GM19240 (cell line): ENCODE measurements at regions not wholly inside any gene's neighbourhood (a gene's known extent, or its start where the extent isn't known, plus 50 kb on each side); places are given as distances from the start of the nearest gene placed in this dataset.

Experiments used
- DNase-seq: peaks from one replicate; pipeline ENCODE4 v3.0.0; 2011; ENCODE audit warnings: low spot score; ENCODE audit not compliant: insufficient read length

GRCh38 chr7:36006636-36007229 is 146.3 kb upstream of the EEPD1 start:
- no peak for DNase-seq

DNA sequence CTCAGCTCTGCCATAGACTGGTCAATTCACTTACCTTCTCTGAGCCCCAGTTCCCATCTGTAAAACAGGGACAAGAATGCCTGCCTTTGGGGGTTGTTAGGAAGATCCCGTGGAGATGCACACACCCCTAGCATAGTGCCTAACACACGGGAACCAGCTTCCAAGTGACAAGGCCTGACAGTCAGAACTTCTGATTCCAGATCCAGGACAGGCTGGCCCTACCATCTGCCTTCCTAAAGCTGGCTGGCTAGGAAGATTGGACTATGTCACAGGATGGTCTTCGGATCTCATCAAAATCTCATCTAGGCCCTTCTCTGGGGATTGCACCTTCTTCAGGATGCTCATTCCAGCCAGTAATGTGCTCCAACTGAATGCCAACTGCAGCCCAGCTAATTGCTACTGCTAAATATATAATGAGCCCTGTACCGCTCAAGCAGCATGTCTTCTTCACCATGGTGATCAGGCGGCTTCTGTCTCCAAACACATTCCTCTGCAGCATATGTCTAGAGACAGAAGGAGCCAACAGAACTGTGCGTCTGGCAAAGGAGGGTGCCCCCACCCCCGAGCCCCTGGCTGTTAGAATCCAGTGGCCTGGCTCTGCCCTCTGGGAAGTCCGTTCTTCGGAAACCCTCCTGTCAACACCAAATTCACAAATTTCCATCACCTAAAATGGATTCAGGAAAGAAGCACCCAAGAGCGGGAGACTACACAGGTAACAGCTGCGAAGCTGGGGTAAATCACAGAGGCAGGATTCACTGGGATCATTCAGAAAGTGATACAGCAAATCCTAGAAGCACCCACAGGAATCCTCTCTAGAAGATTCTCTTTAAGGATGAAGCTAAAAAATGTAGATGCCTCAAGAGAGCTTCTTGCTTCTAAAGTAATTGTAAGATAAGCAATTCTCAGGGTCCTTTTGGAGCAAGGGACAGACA is 142.1 kb upstream of the EEPD1 start:
- no peak for DNase-seq

DNA sequence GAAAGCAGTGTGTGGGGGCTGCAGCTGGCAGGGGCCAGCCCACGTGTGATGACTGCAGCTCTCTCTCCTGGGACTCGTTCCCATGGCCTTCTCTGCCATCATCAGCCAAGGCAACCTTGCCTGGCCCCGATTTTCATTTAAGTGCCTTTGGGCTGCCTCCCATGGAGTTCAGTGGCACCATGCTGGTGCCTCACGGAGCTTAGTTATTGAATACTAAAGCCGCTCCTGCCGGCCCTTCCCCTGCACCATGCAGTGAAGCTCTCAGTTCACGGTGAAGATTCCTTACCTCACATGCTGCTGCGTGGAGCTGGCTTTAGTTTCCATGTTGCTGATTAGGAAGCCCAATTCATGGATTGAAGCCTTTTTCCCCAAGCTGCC is 141.5 kb upstream of the EEPD1 start:
- DNase-seq, result no peak

DNA sequence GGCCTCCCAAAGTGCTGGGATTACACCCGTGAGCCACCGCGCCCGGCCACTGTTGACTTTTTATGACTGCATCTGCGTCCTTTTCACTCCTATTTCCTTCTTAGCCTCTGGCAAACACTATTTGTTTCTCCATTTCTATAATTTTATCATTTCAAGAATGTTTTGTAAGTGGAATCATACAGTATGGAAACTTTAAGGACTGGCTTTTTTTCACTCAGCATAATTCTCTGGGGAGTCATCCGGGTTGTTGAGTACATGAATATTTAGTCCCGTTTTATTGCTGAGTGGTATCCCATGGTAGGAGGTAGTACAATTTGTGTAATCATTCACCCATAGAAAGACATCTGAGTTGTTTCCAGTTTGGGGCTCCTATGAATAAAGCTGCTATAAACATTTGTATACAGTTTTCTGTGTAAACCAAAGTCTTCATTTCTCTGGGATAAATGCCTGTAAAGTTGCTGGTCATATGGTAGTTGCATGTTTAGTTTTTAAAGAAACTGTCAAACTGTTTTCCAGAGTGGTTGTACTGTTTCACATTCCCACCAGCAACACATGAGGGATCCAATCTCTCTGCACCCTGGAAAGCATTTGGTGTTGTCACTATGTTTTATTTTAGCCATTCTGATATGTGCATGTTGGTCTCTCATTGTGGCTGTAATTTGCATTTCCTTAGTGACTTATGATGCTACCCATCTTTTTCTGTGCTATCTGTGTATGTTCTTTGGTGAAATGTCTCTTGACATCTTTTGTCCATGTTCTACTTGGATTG is 139.6 kb upstream of the EEPD1 start:
- no peak for DNase-seq

GRCh38 chr7:36014961-36015360 is 138.1 kb upstream of the EEPD1 start:
- DNase-seq, result no peak

DNA sequence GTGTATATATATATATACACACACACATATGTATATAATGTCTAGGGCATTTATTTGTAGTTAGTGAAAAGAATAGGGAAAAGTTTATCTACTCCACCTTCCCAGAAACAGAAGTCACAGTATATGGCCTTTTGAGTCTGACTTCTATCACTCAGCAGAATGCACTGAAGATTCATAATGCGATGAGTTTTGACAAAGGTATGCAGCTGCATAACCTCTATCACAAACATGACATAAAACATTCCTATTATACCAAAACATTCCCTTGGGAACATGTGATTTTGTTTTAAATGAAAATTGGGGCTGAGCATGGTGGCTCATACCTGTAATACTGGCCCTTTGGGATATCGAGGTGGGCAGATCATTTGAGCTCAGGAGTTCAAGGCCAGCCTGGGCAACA is 137.3 kb upstream of the EEPD1 start:
- DNase-seq, result no peak

DNA sequence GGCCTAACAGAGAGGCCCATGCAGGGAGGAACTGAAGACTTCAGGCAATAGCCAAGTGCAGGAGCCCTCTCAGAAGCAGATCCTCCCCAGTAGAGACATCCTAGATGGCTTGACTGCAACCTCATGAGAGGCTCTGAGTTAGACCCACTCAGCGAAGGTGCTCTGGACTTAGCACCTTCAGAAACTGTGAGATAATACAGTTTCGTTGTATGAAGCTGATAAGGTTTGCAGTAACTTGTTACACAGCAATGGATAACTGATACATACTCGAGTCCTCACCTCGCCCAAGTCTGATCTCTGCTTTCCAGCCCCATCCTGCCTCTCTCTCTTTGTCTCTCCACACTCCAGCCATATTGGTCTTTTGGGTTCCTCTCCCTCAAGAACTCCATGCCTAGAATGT is 136.4 kb upstream of the EEPD1 start:
- no peak for DNase-seq

DNA sequence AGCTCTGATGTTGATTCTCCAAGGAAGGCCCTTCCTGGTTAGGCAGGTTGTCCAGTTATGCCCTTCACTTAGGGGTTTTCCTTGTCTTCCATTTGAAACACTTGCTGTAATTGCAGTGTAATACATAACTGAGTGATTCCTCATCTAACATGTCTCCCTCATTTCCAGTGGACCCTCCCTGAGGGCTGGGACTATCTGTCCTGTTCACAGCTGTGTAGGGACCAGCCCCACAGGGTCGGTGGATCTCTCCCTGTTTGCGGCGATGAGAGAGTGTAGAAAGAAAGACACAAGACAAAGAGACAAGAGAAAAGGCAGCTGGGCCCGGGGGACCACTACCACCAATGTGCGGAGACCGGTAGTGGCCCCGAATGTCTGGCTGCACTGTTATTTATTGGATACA is 135.9 kb upstream of the EEPD1 start:
- no peak for DNase-seq

- no peak for DNase-seq
These were observed 134.1 kb upstream of the EEPD1 start for GRCh38 chr7:36018816-36019484.

DNA sequence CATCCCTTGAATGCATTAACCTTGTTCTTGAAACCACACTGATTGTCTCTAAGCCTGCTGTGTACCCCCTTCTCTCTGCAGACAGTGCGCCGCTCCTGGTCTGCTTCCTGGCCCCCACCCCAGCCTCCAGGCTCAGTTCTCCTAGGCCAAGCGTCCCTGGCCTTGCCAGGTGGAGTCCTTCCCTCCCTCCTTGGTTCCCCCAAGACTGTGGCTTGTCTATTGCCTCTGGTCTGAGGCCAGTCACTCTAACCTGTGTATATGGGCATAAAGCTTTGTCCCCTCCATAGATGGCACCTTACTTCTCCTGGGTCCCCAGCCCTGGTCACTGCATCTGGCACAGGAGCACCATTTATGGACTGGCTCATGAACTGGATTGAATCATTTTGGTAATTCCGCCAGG is 133.5 kb upstream of the EEPD1 start:
- DNase-seq, result no peak

DNA sequence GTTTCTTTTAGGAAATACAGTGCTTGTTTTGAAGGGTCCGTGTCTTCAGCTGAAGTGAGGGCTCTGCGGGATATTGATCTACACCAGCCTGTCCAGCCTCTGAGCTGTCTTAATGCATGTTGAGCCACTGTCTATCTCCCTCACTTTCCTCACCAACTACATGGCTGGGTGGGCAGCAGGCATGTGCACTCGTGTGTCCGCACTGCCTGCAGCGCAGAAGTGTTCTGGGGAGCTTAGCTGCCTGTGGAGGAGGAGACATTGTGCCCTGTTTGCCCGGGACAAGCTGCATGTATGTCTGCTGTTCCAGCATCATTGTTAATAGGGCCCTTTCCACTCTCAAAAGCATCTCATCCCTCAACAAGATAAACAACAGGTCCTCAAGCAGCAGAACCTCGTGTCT is 133.1 kb upstream of the EEPD1 start:
- DNase-seq, result no peak

DNA sequence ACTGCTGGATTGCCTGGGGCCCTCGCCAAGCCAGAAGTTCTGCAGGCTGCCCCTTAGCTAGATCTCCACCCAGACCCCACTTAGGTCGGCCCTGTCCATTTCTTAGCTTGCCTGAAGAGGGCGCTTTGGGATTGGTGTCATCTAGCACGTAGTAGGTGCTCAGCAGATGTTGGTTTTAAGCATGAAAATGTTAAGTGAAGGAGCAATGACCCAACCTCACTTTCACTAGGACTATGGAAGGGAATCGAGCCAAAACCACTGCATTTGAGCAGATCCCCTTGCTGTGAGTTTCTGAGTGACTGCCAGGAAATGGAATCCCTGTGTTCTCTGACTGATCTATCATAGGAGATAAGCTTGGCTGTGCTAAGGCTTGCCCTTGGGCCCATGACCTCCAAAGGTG is 131.7 kb upstream of the EEPD1 start:
- no peak for DNase-seq

DNA sequence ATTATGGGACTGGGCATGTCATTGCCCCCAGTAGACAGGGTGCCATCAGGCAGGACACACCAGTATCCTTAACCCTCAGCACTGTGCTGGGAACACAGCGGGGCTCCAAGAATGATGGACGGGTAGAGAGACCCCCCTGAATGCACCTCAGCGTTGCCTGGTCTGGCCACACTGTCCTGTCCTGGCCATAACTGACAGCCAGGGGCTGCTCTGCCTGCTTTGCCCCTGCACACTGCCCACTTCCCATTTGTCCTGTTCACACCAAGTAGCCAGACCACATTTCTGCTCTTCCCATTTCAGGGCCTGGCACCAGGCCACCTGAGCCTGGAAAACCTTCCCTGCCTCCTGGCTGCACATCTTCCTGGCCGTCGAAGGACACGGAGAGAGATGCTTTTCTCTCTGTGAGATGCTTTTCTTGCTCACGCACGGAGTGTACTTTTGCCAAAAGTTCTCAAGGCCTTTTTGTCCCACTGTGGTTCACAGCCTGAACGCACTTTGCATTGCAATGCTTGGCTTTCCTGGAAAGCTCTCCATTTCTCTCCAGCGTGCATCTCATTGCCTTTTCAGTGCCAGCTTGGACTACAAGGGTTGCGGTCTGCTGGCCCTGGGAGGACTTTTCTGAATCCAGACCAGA is 131.0 kb upstream of the EEPD1 start:
- DNase-seq, result no peak

DNA sequence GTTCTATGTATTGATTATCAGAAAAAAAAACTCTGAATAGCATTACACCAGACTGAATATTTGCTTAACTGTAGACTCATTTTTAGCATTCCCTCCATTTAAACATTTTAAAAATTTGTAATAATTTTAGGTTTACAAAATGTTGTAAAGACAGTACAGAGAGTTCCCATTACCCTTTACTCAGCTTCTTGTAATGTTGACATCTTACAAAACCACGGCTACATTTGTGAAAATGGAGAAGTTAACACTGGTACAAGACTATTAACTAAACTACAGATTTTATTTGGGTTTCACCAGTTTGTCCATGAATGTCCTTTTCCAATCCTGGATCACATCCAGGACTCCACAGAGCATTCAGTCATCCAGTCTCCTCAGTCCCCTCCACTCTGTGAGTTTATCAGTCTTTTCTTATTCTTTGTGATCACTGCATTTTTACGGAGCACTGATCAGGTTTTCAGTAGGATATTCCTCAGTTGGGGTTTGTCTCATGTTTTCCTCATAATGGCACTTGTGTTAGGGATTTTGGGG is 130.0 kb upstream of the EEPD1 start:
- DNase-seq, result no peak

GRCh38 chr7:36025190-36025589 is 127.9 kb upstream of the EEPD1 start:
- no peak for DNase-seq

DNA sequence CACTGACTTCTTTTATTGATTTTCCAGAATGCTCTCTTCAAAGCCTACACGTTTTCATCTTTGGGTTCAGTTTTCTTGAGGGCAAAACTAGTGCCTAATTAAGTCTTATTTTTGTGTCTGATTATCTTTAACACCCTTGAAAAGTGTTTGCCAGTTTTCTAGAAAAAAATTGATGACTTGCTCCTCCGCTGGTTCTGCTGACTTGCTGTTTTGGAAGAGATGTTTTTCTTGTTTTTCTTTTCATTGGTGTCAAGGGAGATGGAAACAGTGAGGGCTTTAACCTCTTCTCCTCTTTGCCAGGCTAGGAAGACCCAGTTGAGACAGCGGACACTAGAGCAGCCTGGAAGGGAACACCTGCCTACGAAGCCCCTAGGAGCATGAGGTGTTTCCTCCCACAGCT is 123.7 kb upstream of the EEPD1 start:
- DNase-seq, result no peak

- no peak for DNase-seq
These were observed 123.1 kb upstream of the EEPD1 start for GRCh38 chr7:36029853-36030515.

DNA sequence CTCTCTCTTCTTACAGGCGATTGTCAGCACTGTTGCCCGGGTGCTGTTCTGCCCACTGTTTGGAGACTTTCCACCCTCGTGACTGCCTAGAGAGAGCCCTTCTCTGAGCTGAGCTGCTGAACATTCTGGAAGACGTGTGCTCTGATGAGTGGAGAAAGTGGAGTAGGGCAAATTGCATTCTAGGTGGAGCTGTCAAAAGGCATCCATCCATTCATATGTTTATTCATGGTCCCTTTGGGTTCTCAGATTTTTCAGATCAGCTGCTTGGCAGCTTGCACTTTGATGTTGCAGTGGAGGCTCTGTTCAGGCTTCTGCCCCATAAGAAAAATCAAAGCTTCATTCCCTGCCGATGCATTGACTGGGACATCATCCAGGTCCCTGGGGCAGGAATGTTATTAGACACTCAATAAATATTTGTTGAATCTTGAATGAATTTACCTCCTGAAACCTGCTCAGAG is 120.7 kb upstream of the EEPD1 start:
- no peak for DNase-seq

DNA sequence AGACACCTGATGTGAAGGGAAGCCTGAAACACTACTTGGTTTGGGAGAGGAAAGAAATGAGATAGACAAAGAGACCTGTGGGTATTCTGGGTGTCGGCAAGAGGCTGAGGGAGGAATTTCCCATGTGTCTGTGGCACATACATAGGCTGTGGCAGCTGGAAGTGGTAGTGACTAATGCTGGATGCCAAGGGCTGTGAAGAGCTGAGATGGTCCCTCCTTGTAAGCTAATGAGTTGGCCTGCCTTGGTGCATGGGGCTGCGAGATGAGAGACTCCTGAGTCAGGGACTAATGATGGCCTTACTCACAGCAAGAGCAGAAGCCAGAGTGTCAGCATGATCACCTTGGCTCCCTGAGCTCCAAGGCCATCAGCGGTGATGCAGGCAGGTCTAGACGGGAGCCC is 119.0 kb upstream of the EEPD1 start:
- no peak for DNase-seq

DNA sequence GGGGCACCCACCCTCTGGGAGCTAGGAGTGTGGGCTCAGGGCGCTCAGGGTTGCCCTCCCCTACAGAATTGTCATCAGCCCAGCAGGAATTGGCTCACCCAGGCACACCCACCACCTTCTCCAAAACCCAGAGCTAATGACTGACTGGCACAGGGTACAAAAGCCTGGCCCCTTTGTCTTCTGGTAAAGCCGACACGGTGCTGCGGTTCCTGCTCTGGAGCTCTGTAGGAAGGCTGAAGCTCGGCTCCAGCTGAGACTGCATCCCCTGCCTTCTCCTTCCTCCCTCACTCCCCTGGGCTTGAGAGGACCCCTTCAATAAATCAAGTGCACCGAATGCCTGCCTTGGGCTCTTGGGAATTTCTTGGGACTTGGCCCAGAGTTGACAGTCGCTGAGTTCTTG is 117.9 kb upstream of the EEPD1 start:
- DNase-seq, result no peak
